ENCODE measurements at regions not wholly inside any gene's neighbourhood (a gene's known extent, or its start where the extent isn't known, plus 50 kb on each side); places are given as distances from the start of the nearest gene placed in this dataset.

GRCh38 chrX:41982953-41983352 lies 59.6 kb upstream of the CASK start:
- TF ChIP-seq, protein P1, sequence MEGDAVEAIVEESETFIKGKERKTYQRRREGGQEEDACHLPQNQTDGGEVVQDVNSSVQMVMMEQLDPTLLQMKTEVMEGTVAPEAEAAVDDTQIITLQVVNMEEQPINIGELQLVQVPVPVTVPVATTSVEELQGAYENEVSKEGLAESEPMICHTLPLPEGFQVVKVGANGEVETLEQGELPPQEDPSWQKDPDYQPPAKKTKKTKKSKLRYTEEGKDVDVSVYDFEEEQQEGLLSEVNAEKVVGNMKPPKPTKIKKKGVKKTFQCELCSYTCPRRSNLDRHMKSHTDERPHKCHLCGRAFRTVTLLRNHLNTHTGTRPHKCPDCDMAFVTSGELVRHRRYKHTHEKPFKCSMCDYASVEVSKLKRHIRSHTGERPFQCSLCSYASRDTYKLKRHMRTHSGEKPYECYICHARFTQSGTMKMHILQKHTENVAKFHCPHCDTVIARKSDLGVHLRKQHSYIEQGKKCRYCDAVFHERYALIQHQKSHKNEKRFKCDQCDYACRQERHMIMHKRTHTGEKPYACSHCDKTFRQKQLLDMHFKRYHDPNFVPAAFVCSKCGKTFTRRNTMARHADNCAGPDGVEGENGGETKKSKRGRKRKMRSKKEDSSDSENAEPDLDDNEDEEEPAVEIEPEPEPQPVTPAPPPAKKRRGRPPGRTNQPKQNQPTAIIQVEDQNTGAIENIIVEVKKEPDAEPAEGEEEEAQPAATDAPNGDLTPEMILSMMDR (IDR thresholded peaks at IDR 0.05; ENCODE audit: low read length), result no peak
- TF ChIP-seq EZH2 (IDR thresholded peaks at IDR 0.05; ENCODE audit: borderline replicate concordance, low read length), result no peak

Measured in OCI-LY1 (cell line).